IMR-90 (cell line): ENCODE measurements at regions not wholly inside any gene's neighbourhood (a gene's known extent, or its start where the extent isn't known, plus 50 kb on each side); places are given as distances from the start of the nearest gene placed in this dataset.

ENCODE experiments used
- ATAC-seq: fragments of 200-7000 bp; cut with Tn5 transposase; 2 replicates; pipeline ENCODE4 v1.9.1; 2020; ENCODE audit warnings: low read depth, mild to moderate bottlenecking, moderate library complexity
- BruUV-seq: library from RNA; stranded (reverse); fragments of 400-500 nt; replicated peaks from 2 replicates; lab custom pipeline; 2021; lab: Mats Ljungman, UMichigan
- CTCF ChIA-PET: fragments of 300-600 bp; formaldehyde crosslinking; extraction: SDS; loops from one replicate; lab custom pipeline; 2021; ENCODE audit warnings: antibody characterized with exemption; lab: Yijun Ruan, JAX
- POLR2A ChIA-PET: fragments of 300-600 bp; sonication (Branson Sonifier 250); formaldehyde crosslinking; loops from one replicate; lab custom pipeline; 2022; ENCODE audit warnings: antibody characterized with exemption; ENCODE audit not compliant: unreplicated experiment; lab: Charles Lee
- DNase-seq: peaks from one replicate; pipeline ENCODE4 v3.0.0; 2013
- H2AFZ ChIP-seq: replicated peaks from 2 replicates; pipeline ENCODE3; 2013; ENCODE audit warnings: low read length, mild to moderate bottlenecking; ENCODE audit not compliant: poor library complexity
- H2AK5ac ChIP-seq: 2 replicates; pipeline ENCODE4 v1.6.1; 2013; ENCODE audit warnings: low read depth, low read length, inconsistent platforms
- H2AK9ac ChIP-seq: replicated peaks from 2 replicates; pipeline ENCODE3; 2013; ENCODE audit warnings: mild to moderate bottlenecking, low read depth, low read length, moderate library complexity; ENCODE audit not compliant: poor library complexity
- H2BK120ac ChIP-seq: 2 replicates; pipeline ENCODE4 v1.6.1; 2013; ENCODE audit warnings: low read depth, low read length, inconsistent platforms
- H2BK15ac ChIP-seq: 3 replicates; pipeline ENCODE4 v1.6.1; 2013; ENCODE audit warnings: low read depth, low read length, inconsistent platforms
- H2BK20ac ChIP-seq: 2 replicates; pipeline ENCODE4 v1.6.1; 2013; ENCODE audit warnings: low read depth, mild to moderate bottlenecking, inconsistent platforms, low read length, moderate library complexity
- H2BK5ac ChIP-seq: 2 replicates; pipeline ENCODE4 v1.6.1; 2013; ENCODE audit warnings: mild to moderate bottlenecking, low read depth, low read length, inconsistent platforms; ENCODE audit not compliant: poor library complexity, severe bottlenecking
- H3K14ac ChIP-seq: replicated peaks from 2 replicates; pipeline ENCODE4 v1.6.1; 2013; ENCODE audit warnings: low read depth, low read length, inconsistent platforms
- H3K18ac ChIP-seq: 2 replicates; pipeline ENCODE4 v1.6.1; 2013; ENCODE audit warnings: low read depth, low read length, control low read depth
- H3K23ac ChIP-seq: 2 replicates; pipeline ENCODE4 v1.6.1; 2013; ENCODE audit warnings: low read depth, low read length, inconsistent platforms
- H3K27ac ChIP-seq: 2 replicates; pipeline ENCODE4 v1.5.1; 2013; ENCODE audit warnings: mild to moderate bottlenecking, control low read depth, low read length; ENCODE audit not compliant: insufficient read depth
- H3K27me3 ChIP-seq: 2 replicates; pipeline ENCODE4 v1.6.1; 2013; ENCODE audit warnings: low read length; ENCODE audit not compliant: control insufficient read depth, insufficient read depth
- H3K36me3 ChIP-seq: 2 replicates; pipeline ENCODE4 v1.6.1; 2013; ENCODE audit warnings: low read length, mixed read lengths; ENCODE audit not compliant: control insufficient read depth, insufficient read depth
- H3K4ac ChIP-seq: 2 replicates; pipeline ENCODE4 v1.6.1; 2013; ENCODE audit warnings: low read depth, low read length, inconsistent platforms
- H3K4me1 ChIP-seq: 2 replicates; pipeline ENCODE4 v1.6.1; 2013; ENCODE audit warnings: low read length, mixed read lengths; ENCODE audit not compliant: control insufficient read depth, insufficient read depth
- H3K4me2 ChIP-seq: 2 replicates; pipeline ENCODE4 v1.6.1; 2013; ENCODE audit warnings: low read depth, mild to moderate bottlenecking, control low read depth, low read length, moderate library complexity
- H3K4me3 ChIP-seq: 2 replicates; pipeline ENCODE4 v1.5.1; 2013; ENCODE audit warnings: low read depth, mild to moderate bottlenecking, control low read depth, low read length, moderate library complexity; ENCODE audit not compliant: insufficient read depth
- H3K56ac ChIP-seq: 2 replicates; pipeline ENCODE4 v1.6.1; 2013; ENCODE audit warnings: low read length, inconsistent platforms; ENCODE audit not compliant: insufficient read depth; ENCODE audit errors: extremely low read depth
- H3K79me1 ChIP-seq, 2 experiments: 2 replicates each; pipeline ENCODE4 v1.6.1; 2013; ENCODE audit warnings: low read length in 2 of 2, inconsistent platforms in 1 of 2, low read depth in 1 of 2
- H3K9ac ChIP-seq: 2 replicates; pipeline ENCODE4 v1.6.1; 2013; ENCODE audit warnings: low read depth, low read length, control low read depth
- H3K9me1 ChIP-seq: 2 replicates; pipeline ENCODE4 v1.6.1; 2013; ENCODE audit warnings: low read length, inconsistent platforms; ENCODE audit not compliant: insufficient read depth
- H3K9me3 ChIP-seq: 2 replicates; pipeline ENCODE4 v1.6.1; 2013; ENCODE audit warnings: low read length; ENCODE audit not compliant: control insufficient read depth, insufficient read depth
- H4K20me1 ChIP-seq: 2 replicates; pipeline ENCODE4 v1.6.1; 2013; ENCODE audit warnings: low read length, inconsistent platforms; ENCODE audit not compliant: insufficient read depth
- H4K5ac ChIP-seq: 2 replicates; pipeline ENCODE4 v1.6.1; 2013; ENCODE audit warnings: mild to moderate bottlenecking, low read depth, low read length, control low read depth
- H4K8ac ChIP-seq, 2 experiments: 2 replicates each; pipeline ENCODE4 v1.6.1; 2013; ENCODE audit warnings: low read depth in 2 of 2, low read length in 2 of 2, control low read depth in 1 of 2, inconsistent platforms in 1 of 2
- H4K91ac ChIP-seq: 2 replicates; pipeline ENCODE4 v1.6.1; 2013; ENCODE audit warnings: low read depth, low read length, inconsistent platforms; ENCODE audit not compliant: insufficient read depth
- BHLHE40 ChIP-seq: fragments of 150-350 bp; IDR thresholded peaks from 2 replicates; pipeline ENCODE4 v1.6.1; 2016; ENCODE audit warnings: mild to moderate bottlenecking, low read depth, low read length
- CEBPB ChIP-seq: IDR thresholded peaks from 2 replicates; pipeline ENCODE4 v1.6.1; 2012; ENCODE audit warnings: low read depth, low read length, improper control_type of control experiment
- CHD1 ChIP-seq: IDR thresholded peaks from 2 replicates; pipeline ENCODE4 v1.6.1; 2012; ENCODE audit warnings: low read depth, low read length, improper control_type of control experiment
- CTCF ChIP-seq: conservative IDR thresholded peaks from 2 replicates; pipeline ENCODE4 v1.5.1; 2012; ENCODE audit warnings: mild to moderate bottlenecking, low read depth, low read length, improper control_type of control experiment
- ELK1 ChIP-seq: fragments of 150-350 bp; IDR thresholded peaks from 2 replicates; pipeline ENCODE4 v1.6.1; 2016; ENCODE audit warnings: low read depth, mild to moderate bottlenecking, low read length, moderate library complexity, borderline replicate concordance
- FOS ChIP-seq: fragments of 150-350 bp; IDR thresholded peaks from 2 replicates; pipeline ENCODE4 v1.6.1; 2016; ENCODE audit warnings: low read depth, low read length
- MAFK ChIP-seq: IDR thresholded peaks from 2 replicates; pipeline ENCODE4 v1.6.1; 2012; ENCODE audit warnings: low read depth, low read length, improper control_type of control experiment
- MAZ ChIP-seq: IDR thresholded peaks from 2 replicates; pipeline ENCODE4 v1.6.1; 2012; ENCODE audit warnings: low read depth, mild to moderate bottlenecking, low read length, improper control_type of control experiment, moderate library complexity, borderline replicate concordance
- MXI1 ChIP-seq: IDR thresholded peaks from 2 replicates; pipeline ENCODE4 v1.6.1; 2012; ENCODE audit warnings: low read depth, mild to moderate bottlenecking, low read length, moderate library complexity, borderline replicate concordance
- NFE2L2 ChIP-seq: fragments of 150-350 bp; IDR thresholded peaks from 2 replicates; pipeline ENCODE4 v1.6.1; 2016; ENCODE audit warnings: low read depth, mild to moderate bottlenecking, low read length
- POLR2A ChIP-seq: IDR thresholded peaks from 2 replicates; pipeline ENCODE4 v1.6.1; 2012; ENCODE audit warnings: mild to moderate bottlenecking, low read depth, low read length
- RAD21 ChIP-seq: IDR thresholded peaks from 2 replicates; pipeline ENCODE4 v1.6.1; 2012; ENCODE audit warnings: low read length, improper control_type of control experiment
- RCOR1 ChIP-seq: IDR thresholded peaks from 2 replicates; pipeline ENCODE4 v1.6.1; 2012; ENCODE audit warnings: mild to moderate bottlenecking, low read length, improper control_type of control experiment; ENCODE audit not compliant: insufficient replicate concordance
- RFX5 ChIP-seq: IDR thresholded peaks from 2 replicates; pipeline ENCODE4 v1.8.0; 2012; ENCODE audit warnings: low read depth, mild to moderate bottlenecking, low read length, moderate library complexity
- SMC3 ChIP-seq: fragments of 150-350 bp; IDR thresholded peaks from 2 replicates; pipeline ENCODE4 v1.6.1; 2016; ENCODE audit warnings: low read depth, mild to moderate bottlenecking, antibody characterized with exemption, low read length, moderate library complexity
- USF2 ChIP-seq: fragments of 150-350 bp; IDR thresholded peaks from 2 replicates; pipeline ENCODE4 v1.6.1; 2017; ENCODE audit warnings: mild to moderate bottlenecking, antibody characterized with exemption, low read length, low read depth
- dilution Hi-C: fragments of 300-500 bp; cut with HindIII; formaldehyde crosslinking; loops from one replicate; pipeline ENCODE4 v1.14.3; 2018; ENCODE audit warnings: low sequenced_read_pairs; ENCODE audit not compliant: unreplicated experiment
- in situ Hi-C: fragments of 300-500 bp; cut with MboI; formaldehyde crosslinking; loops from 3 replicates; pipeline ENCODE4 v1.14.3; 2019; ENCODE audit warnings: low sequenced_read_pairs, inconsistent platforms, mixed read lengths
- intact Hi-C: fragments of 100-400 bp; cut with micrococcal nuclease; formaldehyde crosslinking; loops from 2 replicates; pipeline ENCODE4 v1.10.0; 2022

- H4K20me1 ChIP-seq = no peaks in the 10 kb centered on the region
- no peak overlapping the region for H2AK9ac ChIP-seq
- CTCF ChIA-PET = no interaction called here
- dilution Hi-C loops (no loop called here), in situ Hi-C loops (no loop called here), intact Hi-C loops (no loop called here)
- DNase-seq (peak; percentile 29), ATAC-seq (no peak)
- no peak overlapping the region for H2AK5ac ChIP-seq
- H2BK120ac ChIP-seq = no peak overlapping the region
- H3K4me3 ChIP-seq = no peak overlapping the region
- no peak overlapping the region for H3K4me2 ChIP-seq
- H4K5ac ChIP-seq = no peak overlapping the region
- no peak overlapping the region for H2AFZ ChIP-seq
- TF ChIP-seq MAFK (no peak), RCOR1 (no peak), NFE2L2 (no peak), CTCF (no peak), FOS (no peak), BHLHE40 (no peak), RAD21 (no peak), USF2 (no peak), CHD1 (no peak), RFX5 (no peak), SMC3 (no peak), ELK1 (no peak), MAZ (no peak), MXI1 (no peak), CEBPB (no peak), POLR2A (no peak)
- H3K14ac ChIP-seq = no peak overlapping the region
- no peaks in the 10 kb centered on the region for H3K79me1 ChIP-seq
- no peaks in the 10 kb centered on the region for H3K36me3 ChIP-seq
- no peak overlapping the region for H2BK5ac ChIP-seq
- H4K91ac ChIP-seq = no peak overlapping the region
- no peak overlapping the region for H3K18ac ChIP-seq
- no peak overlapping the region for H3K4ac ChIP-seq
- H2BK15ac ChIP-seq = no peak overlapping the region
- no TSS peak for BruUV-seq
- H3K9ac ChIP-seq = no peak overlapping the region
- no peaks in the 10 kb centered on the region for H3K9me1 ChIP-seq
- no peak overlapping the region for H2BK20ac ChIP-seq
- H4K8ac ChIP-seq = no peak overlapping the region
- no peaks in the 10 kb centered on the region for H3K9me3 ChIP-seq
- no peaks in the 10 kb centered on the region; the same call in 1 of the 2 replicates for H3K4me1 ChIP-seq
- H3K27me3 ChIP-seq = no peaks in the 10 kb centered on the region
- H3K27ac ChIP-seq = no peak overlapping the region
- no peak overlapping the region for H3K56ac ChIP-seq
- POLR2A ChIA-PET = no interaction called here
- no peak overlapping the region for H3K23ac ChIP-seq
Observed at GRCh38 chr16:64364894-64365293, 757.0 kb downstream of the CDH11 start.
